Jurkat, Clone E6-1 (cell line): ENCODE measurements at regions not wholly inside any gene's neighbourhood (a gene's known extent, or its start where the extent isn't known, plus 50 kb on each side); places are given as distances from the start of the nearest gene placed in this dataset.
"Not testable (repeated sequence)": the region's sequence is repeated elsewhere in the genome, so short reads cannot be mapped to it uniquely, and the experiment has no call there.

Experiments
- DNase-seq: peaks from one replicate; pipeline ENCODE4 v3.0.0-alpha.2; 2011; ENCODE audit warnings: low read depth, low spot score
- H3K4me3 ChIP-seq: 2 replicates; pipeline ENCODE4 v1.5.1; 2011; ENCODE audit warnings: mild to moderate bottlenecking, low read length, control low read depth, moderate library complexity

DNA sequence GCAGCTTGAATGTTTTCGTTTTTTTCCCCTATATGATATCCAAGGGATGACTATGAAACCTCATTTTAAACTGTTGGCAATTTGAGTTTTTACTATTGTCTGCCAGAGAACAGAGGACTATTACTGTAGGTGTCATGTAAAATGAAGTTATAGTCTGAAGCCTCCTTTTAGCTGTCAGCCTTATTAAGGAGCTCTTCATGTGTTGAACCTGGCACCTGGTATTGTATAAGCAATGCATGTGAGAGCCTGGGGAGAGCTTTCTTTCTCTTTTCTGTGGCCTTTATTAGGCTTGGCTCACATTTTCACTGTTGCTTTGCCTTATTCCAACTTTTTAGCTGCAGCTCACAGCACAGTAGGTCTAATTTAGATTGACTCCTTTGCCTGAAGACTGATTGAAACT lies 119.1 kb upstream of the FOXP2 start:
- no peak for DNase-seq
- no peak overlapping the region for H3K4me3 ChIP-seq

DNA sequence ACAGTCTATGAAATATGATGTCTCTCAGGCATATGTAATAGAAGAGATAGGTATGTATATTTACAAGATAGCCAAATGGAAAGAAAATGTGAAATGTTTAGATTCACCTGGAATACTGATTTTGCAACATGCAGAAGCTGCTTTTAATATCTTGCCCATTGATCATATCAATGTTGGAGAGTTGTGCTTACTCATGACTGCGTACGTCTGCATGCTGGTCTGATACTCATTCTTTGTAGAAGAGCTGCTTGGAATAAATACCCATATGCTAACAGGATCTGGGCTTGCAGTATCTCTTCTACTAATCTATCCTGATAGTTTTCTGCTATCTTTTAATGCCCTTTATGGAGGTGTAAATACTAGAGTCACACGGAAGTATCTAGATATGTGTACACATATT lies 120.6 kb upstream of the FOXP2 start:
- no peak overlapping the region for H3K4me3 ChIP-seq
- DNase-seq: no peak

DNA sequence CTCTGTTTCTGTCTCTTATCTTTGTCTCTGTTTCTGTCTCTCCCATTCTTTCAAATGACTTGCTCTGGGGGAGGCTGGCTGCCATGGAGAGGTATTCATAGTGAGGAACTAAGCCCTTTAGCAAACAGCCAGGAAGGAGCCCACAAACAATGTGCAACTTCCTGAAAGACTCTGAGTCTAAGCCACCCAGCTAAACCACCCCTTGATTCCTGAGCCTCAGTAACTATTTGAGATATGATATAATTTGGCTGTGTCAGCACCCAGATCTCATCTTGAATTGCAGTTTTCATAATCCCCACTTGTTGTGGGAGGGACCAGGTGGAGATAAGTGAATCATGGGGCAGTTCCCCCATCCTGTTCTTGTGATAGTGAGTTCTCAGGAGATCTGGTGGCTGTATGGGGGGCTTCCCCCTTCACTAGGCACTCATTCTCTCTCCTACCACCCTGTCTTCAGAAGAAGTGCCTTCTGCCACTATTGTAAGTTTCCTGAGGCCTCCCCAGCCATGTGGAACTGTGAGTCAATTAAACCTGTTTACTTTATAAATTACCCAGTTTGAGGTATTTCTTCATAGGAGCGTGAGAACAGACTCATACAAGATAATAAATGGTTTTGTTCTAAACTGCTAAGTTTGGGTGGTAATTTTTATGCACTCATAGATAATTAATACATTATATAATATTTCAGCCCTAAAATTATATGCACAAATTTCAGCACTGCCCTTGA lies 121.2 kb upstream of the FOXP2 start:
- no peak overlapping the region for H3K4me3 ChIP-seq
- no peak for DNase-seq

DNA sequence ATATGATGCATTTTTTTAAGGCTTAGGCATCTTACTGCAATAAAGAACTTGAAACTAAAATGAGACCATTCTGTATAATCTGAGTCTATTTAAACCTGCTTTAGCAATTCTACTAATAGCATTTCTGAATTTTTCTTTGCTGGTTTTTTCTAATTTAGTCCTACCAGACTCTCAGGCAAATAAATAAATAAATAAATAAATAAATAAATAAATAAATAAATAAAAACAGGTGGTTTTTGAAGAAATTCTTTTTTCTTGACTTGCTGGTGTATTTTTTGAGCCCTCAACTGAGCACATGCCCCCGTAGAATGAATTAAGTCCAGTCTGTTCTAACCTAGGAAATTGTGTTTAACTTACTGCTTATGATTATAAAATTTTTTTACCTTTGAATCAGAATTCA lies 134.7 kb upstream of the FOXP2 start:
- no peak for DNase-seq

DNA sequence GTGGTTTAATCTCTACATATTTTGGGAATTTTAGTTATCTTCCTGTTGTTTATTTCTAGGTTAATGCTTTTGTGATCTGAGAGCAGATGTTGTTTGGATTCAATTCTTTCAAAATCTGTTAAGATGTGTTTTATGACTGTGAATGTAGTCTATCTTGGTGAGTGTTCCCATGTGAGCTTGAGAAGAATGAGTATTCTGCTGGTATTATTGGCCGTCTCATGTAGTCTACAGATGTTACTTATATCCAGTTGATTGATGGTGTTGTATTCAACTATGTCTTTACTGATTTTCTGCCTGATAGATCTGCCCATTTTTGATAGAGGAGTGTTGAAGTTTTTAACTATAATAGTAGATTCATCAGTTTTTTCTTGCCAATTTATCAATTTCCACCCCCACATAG lies 141.4 kb upstream of the FOXP2 start:
- no peak overlapping the region for H3K4me3 ChIP-seq
- no peak for DNase-seq

More for the DNA sequence above, 134.7 kb upstream of the FOXP2 start:
- no peak overlapping the region for H3K4me3 ChIP-seq

DNA sequence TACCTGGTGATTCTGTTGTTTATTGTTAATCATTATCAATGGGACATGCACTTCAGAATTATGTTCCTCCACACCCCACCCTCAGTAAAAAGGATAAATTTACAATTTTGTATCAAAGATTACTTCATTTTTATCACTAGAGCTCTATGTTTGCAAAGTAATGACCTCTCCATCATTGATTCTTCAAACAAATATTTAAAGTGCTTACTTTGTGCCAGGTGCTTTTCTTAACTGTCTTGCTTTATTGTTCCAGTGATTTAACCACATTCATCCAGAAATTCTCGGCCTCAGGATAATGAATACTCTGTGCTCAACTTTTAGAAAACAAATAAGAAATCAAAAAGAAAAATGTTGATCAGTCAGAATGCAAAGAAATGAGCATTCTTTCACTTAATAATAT lies 144.9 kb upstream of the FOXP2 start:
- no peak for DNase-seq

DNA sequence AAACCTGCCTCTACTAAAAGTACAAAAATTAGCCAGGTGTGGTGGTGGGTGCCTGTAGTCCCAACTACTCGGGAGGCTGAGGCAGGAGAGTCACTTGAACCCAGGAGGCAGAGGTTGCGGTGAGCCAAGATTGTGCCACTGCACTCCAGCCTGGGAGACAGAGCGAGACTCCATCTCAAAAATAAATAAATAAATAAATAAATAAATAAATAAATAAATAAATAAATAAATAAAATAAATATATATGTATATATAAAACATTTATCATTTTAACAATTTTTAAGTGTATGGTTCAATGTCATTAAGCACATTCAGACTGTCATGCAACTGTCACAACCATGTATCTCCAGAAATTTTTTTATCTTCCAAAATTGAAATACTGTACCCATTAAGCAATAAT lies 147.1 kb upstream of the FOXP2 start:
- DNase-seq, H3K4me3 ChIP-seq: not testable (repeated sequence)

More for the DNA sequence above, 144.9 kb upstream of the FOXP2 start:
- H3K4me3 ChIP-seq: no peak overlapping the region

DNA sequence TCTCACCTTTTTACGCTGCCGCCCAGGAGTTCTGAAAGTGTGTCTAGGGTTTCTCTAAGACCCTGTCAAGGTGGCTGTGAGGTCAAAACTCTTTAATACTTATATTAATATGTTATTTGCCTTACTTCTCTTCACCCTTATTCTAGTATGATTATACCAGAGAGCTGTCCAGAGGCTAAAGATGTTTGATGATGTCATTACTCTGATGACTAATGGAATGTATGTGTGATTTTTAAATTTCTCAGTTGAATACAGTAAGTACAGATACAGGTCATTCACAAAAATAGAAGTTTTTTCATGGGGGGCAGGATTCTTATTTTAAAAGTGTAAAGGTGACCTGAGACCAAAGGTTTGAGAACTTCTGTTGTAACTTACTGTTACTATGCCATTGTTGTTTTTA lies 150.6 kb upstream of the FOXP2 start:
- no peak for DNase-seq
- H3K4me3 ChIP-seq: no peak overlapping the region

DNA sequence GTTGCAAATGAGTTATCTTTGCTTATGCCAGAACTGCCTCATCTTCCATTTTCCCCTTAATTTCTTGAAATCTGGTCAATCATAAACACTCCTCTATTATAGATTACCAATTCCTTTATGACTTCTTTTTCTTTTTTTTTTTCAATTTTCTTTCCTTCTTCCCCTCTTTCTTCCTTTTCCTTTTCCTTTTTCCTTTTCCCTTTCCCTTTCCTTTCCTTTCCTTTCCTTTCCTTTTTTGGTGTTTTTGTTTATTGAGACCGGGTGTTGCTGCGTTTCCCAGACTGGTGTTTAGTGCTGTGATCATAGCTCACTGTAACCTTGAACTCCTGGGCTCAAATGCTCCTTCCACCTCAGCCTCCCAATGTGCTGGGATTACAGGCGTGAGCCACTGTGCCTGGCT lies 151.4 kb upstream of the FOXP2 start:
- DNase-seq: no peak
- H3K4me3 ChIP-seq: no peak overlapping the region

DNA sequence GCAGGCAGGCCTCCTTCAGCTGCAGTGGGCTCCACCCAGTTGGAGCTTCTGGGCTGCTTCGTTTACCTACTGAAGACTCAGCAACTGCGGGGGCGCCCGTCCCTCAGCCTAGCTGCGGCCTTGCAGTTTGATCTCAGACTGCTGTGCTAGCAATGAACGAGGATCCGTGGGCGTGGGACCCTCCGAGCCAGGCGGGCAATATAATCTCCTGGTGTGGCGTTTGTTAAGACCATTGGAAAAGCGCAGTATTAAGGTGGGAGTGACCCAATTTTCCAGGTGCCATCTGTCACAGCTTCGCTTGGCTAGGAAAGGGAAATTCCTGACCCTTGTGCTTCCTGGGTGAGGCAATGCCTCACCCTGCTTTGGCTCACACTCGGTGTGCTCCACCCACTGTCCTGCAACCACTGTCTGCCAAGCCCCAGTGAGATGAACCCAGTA lies 159.2 kb upstream of the FOXP2 start:
- no peak for DNase-seq
- no peak overlapping the region for H3K4me3 ChIP-seq

DNA sequence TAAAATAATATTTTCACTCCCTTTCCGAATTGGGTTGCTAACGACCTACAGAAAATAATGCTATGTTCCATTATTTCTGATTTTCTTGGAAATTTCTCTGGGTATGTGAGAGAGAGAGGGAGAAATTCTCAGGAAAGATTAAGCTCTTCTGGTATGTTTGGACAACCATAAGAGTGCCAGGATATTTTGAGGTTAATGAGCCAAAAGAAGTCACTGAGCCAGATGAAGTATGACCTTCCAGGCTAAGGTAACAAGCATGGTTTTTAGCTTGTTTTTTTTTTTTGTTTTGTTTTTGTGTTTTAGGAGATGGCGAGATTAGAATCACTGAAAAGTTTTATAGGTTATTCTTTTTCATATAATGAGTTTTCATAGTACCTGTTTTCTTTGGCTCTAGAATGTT lies 171.0 kb upstream of the FOXP2 start:
- H3K4me3 ChIP-seq: no peak overlapping the region
- DNase-seq: no peak

DNA sequence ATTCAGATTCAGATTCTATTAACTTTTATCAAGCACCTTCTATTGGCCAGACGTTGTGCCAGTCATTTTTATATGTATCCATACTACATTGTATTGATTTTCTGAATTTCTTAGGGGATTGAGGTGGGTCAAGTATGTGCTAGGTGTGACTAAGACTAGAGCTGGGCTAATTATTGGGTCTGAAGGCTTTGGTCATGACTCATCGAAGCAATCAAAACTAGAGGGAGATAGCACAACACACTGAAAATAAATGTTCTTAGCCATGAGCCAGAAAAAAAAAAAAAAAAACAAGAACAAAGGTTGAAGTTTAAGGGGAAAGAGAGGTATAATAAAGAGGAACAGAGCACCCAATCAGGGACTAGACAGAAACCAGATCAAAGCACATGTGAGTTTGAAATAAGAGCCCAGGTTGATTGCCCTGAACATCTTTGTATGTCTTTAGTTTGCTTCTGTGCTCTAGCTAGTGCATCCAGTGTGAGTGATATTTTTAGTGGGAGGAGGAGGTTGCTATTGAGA lies 171.6 kb upstream of the FOXP2 start:
- no peak for DNase-seq
- no peak overlapping the region for H3K4me3 ChIP-seq

DNA sequence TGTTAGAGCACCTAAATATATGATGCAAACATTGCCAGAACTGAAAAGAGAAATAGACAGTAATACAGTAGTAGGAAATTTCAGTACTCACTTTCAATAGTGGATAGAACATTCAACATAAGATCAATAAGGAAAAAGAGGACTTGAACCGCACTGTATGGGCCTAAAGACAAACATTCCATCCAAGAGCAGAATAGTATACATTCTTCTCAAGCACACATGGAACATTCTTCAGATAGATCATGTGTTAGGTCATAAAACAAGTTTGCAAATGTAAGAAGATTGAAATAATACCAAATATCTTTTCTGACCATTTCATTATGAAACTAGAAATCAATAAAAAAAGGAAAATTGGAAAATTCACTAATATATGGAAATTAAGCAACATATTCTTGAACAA lies 185.4 kb upstream of the FOXP2 start:
- H3K4me3 ChIP-seq: no peak overlapping the region
- DNase-seq: no peak

DNA sequence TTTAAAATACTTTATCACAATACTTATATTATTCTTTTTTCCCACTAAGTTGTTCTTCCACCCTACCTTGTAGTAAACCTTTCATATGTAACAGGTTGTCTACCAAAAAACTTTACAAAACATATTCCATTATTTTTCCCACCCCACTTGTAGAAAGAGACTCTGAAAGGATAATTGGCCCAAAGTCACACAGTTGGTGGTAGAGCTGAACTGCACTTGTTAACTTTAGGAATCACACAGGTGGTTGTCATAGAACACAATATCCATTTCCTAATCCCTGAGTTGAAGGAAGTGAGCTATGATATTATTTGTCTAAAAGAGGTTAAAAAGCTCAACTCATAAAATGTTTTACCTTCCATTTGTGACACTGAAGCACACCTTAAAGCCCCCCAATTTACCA lies 188.8 kb upstream of the FOXP2 start:
- H3K4me3 ChIP-seq: no peak overlapping the region
- DNase-seq: no peak

DNA sequence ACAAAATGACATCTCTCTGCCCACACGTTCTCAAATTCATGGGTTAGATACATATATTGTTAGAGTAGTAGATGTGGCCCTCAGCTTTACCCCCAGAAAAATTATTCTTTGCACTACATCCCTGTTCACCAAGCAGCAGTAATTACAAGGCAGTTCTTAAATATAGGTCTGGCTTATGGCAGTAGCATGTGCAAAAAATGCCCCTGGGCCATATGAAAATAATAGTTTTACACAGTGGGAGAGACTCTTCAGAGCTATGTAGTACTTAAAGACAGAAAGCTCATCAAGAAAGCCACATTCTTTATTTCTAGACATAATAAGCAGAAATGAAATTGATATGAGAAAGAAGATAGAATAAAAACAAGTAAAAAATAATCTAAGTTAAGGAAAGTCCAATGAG lies 196.3 kb upstream of the FOXP2 start:
- H3K4me3 ChIP-seq: no peak overlapping the region

DNA sequence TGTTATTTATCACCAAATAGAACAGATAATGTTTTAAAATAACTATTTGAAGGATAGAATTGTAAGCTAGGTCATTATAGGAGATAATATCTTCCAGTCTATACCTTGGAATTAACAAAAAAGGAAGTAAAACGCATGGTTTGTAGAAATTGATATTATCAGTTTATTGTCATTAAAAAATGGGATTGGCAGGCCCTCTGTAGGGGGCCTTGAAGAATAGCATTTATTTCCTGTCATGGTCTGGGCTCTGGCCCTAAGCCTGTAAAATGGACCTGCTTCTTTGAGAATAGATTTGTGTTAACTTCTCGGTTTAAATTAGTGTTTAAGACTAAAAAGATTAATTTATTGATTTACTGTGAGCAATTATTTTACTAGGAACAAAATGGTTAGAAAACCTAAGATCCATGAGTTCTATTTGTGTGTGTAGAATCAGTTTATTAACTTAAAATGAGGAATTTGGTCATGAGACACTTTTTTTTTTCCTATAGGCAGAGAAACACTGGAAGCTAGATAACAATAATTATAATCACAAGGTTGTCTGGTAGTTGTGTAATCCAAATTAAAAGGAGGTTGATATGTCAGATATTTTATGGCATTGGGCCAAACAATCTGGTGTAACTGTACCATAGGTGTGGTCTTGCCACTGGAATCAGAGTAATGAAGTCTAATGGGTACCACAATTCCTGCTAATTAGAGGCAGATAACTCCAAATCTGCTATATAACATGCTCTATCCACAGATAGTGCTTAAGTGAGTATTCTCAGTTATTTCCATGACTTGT lies 197.4 kb upstream of the FOXP2 start:
- H3K4me3 ChIP-seq: no peak overlapping the region
- DNase-seq: no peak

More for the DNA sequence above, 196.3 kb upstream of the FOXP2 start:
- no peak for DNase-seq

DNA sequence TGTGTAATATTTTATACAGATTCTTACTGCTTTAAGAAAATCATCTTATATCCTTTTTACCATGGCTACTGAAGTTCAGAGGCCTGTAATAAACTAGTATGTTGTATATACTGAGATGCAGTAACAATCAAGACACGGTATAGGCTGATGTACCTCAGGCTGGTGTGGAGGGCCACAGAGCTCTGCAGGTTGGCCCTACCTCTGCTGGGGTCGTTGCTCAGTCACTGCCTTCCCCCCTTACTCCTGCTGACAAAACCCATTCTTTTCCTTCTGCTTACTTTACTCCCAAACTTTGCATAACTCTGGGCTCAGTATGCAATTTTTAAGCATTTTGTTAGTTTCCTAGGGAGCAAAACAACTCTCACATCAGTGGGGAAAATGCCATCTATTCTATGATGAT lies 200.1 kb upstream of the FOXP2 start:
- no peak overlapping the region for H3K4me3 ChIP-seq
- DNase-seq: no peak

DNA sequence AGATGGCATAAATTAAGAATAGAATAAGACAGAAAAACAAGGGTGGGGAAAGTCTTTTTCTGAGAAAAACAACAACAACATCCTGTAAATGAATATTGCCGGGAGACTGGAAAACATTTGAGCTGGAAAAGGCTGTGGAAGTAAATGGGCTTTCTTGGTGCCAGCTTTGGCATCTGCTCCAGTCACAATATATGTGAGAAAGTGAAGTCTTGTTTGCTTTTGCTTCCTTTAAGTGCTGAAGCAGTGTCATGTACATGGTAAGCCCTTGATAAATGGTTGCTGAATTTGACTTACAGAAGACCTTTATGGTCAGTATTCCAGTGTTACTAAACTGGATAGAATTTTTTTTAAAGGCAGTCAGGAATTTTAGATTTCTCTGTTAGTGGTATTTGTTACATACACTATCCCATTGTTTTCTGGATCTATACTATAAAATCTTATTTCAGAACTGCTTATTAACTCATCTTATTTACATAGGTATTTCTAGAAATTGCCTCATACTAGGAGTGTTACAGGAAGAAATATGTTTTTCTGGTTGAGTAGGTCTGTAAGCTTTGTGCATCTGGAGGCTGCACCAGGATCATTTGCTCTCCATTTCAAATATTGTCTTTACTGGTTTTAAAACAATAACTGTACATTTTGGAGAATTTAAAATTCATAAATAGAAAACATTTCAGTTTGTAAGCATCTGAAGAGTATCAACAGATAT lies 201.7 kb upstream of the FOXP2 start:
- no peak overlapping the region for H3K4me3 ChIP-seq
- no peak for DNase-seq

DNA sequence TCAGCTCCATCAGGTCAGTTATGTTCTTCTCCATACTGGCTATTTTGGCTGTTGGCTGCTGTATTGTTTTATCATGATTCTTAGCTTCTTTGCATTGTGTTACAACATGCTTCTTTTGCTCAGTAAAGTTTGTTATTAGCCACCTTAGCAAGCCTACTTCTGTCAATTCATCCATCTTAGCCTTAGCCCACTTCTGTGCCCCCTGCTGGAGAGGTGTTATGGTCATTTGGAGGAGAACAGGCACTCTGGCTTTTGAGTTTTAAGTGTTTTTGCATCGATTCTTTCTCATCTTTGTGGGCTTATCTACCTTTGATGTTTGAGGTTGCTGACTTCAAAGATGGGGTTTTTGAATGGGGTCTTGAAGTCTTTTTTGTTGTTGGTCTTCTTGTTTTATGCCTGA lies 204.6 kb upstream of the FOXP2 start:
- DNase-seq: peak; percentile 1

DNA sequence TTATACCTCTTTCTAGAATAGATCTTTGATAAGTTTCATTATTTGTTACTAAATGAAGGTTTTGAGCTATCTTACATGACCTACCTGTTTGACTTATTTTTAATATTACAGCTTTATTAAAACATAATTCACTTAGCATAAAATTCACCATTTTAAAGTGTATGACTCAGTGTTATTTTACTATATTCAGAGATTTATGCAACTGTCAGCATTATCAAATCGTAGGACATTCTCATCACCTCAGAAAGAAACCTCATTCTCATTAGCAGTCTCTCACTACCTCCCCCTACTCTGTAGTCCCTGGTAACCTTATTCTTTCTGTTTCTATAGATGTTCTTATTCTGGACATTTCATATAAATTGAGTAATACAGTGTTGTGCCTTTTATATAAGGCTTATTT lies 207.9 kb upstream of the FOXP2 start:
- no peak for DNase-seq
- no peak overlapping the region for H3K4me3 ChIP-seq

More for the DNA sequence above, 204.6 kb upstream of the FOXP2 start:
- H3K4me3 ChIP-seq: no peak overlapping the region
